Parathyroid adenoma (tissue), 2 donors: ENCODE measurements at regions not wholly inside any gene's neighbourhood (a gene's known extent, or its start where the extent isn't known, plus 50 kb on each side); places are given as distances from the start of the nearest gene placed in this dataset.

Experiments
- H2AFZ ChIP-seq: fragments of 300-600 bp; sonication (generic); one replicate; pipeline ENCODE4 v1.7.0; 2017; ENCODE audit warnings: antibody characterized with exemption, mild to moderate bottlenecking
- H3K27ac ChIP-seq: fragments of 300-600 bp; sonication (generic); one replicate; pipeline ENCODE4 v1.7.0; 2017
- H3K27me3 ChIP-seq: fragments of 300-600 bp; sonication (generic); one replicate; pipeline ENCODE4 v1.7.0; 2017; ENCODE audit warnings: low read length; ENCODE audit not compliant: control insufficient read depth, insufficient read depth
- H3K36me3 ChIP-seq: fragments of 300-600 bp; sonication (generic); one replicate; pipeline ENCODE4 v1.7.0; 2017; ENCODE audit warnings: low read length; ENCODE audit not compliant: control insufficient read depth, insufficient read depth
- H3K4me1 ChIP-seq: fragments of 300-600 bp; sonication (generic); one replicate; pipeline ENCODE4 v1.7.0; 2017; ENCODE audit warnings: control low read depth
- H3K4me2 ChIP-seq: fragments of 300-600 bp; sonication (generic); one replicate; pipeline ENCODE4 v1.7.0; 2017; ENCODE audit warnings: low read length
- H3K4me3 ChIP-seq: fragments of 300-600 bp; sonication (generic); one replicate; pipeline ENCODE4 v1.7.0; 2017; ENCODE audit warnings: low read depth, low read length
- H3K79me2 ChIP-seq: fragments of 300-600 bp; sonication (generic); one replicate; pipeline ENCODE4 v1.7.0; 2017; ENCODE audit warnings: control low read depth
- H3K9ac ChIP-seq: fragments of 300-600 bp; sonication (generic); one replicate; pipeline ENCODE4 v1.7.0; 2017; ENCODE audit warnings: mild to moderate bottlenecking
- H3K9me3 ChIP-seq: fragments of 300-600 bp; sonication (generic); one replicate; pipeline ENCODE4 v1.7.0; 2017; ENCODE audit warnings: low read length; ENCODE audit not compliant: control insufficient read depth
- TF ChIP-seq, protein P1 (sequence below): fragments of 300-600 bp; sonication (generic); IDR thresholded peaks from one replicate; pipeline ENCODE4 v1.7.0; 2017; ENCODE audit warnings: antibody characterized with exemption, mild to moderate bottlenecking
- donor health status: primary hyperparathyroidism.

DNA sequence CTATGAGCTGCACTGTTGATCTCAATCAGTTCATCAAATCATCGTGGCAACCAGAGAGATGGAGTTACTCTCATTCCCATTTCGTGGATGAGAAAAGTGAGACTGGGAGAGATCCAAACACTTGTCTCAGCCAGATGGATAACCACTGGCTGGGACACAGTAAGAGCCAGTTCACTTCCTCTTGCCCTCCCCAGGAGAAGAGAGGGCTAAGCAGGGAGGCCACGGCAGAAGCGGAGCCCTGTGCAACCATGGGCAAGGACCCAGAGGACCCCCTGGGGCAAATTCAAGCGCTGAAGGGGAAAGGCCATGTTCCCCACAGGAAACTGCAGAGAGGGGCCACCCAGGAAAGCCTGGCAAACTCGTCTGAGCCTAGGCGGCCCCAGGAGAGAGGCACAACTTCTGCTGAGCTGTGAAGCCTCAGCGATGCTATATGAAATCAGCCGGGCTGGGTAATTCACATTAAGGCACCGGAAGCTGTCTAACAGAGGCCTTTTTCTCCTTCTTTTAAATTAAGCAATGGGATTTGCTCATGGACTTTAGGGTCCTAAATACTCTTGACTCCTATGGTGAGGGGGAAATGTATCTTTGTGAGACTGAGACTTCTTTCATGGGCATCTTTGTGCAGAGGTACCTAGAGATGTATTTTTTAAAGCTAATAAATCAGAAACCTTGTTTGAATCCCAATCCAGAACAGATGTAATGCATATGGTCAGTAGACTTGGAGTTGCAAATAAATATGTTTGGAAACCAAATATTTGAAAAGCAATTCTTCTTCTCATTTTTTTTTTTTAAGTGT is 137.1 kb upstream of the SMIM23 start:
- TF ChIP-seq, protein P1, sequence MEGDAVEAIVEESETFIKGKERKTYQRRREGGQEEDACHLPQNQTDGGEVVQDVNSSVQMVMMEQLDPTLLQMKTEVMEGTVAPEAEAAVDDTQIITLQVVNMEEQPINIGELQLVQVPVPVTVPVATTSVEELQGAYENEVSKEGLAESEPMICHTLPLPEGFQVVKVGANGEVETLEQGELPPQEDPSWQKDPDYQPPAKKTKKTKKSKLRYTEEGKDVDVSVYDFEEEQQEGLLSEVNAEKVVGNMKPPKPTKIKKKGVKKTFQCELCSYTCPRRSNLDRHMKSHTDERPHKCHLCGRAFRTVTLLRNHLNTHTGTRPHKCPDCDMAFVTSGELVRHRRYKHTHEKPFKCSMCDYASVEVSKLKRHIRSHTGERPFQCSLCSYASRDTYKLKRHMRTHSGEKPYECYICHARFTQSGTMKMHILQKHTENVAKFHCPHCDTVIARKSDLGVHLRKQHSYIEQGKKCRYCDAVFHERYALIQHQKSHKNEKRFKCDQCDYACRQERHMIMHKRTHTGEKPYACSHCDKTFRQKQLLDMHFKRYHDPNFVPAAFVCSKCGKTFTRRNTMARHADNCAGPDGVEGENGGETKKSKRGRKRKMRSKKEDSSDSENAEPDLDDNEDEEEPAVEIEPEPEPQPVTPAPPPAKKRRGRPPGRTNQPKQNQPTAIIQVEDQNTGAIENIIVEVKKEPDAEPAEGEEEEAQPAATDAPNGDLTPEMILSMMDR, result no peak
- H3K27me3 ChIP-seq, result no peaks in the 10 kb centered on the region
- no peaks in the 10 kb centered on the region for H3K36me3 ChIP-seq
- no peaks in the 10 kb centered on the region for H3K79me2 ChIP-seq
- H3K9me3 ChIP-seq, result no peaks in the 10 kb centered on the region
- no peak overlapping the region for H3K4me2 ChIP-seq
- no peak overlapping the region for H3K4me3 ChIP-seq
- no peaks in the 10 kb centered on the region for H3K4me1 ChIP-seq
- H3K27ac ChIP-seq, result no peak overlapping the region
- no peak overlapping the region for H2AFZ ChIP-seq
- no peak overlapping the region for H3K9ac ChIP-seq

DNA sequence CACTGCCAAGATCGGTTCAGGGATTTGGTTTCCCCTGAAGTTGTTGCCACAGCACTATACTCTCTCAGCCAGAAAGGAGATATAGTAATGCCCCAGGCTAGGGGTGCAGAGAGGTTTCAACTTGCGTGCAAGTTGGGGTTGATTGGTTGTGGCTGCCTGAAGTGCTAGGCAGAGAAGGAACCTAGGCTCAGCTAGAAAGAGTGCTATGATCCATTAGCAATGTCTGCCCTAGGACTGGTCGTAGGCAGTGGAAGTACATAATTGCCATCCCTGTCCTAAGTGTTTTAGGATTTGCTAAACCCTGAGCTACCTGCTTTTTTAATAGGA is 136.6 kb upstream of the SMIM23 start:
- TF ChIP-seq, protein P1, result no peak
- no peaks in the 10 kb centered on the region for H3K79me2 ChIP-seq
- no peak overlapping the region for H3K27ac ChIP-seq
- no peak overlapping the region for H2AFZ ChIP-seq
- H3K9me3 ChIP-seq, result no peaks in the 10 kb centered on the region
- no peaks in the 10 kb centered on the region for H3K36me3 ChIP-seq
- no peak overlapping the region for H3K9ac ChIP-seq
- H3K27me3 ChIP-seq, result no peaks in the 10 kb centered on the region
- H3K4me3 ChIP-seq, result no peak overlapping the region
- no peaks in the 10 kb centered on the region for H3K4me1 ChIP-seq
- no peak overlapping the region for H3K4me2 ChIP-seq

DNA sequence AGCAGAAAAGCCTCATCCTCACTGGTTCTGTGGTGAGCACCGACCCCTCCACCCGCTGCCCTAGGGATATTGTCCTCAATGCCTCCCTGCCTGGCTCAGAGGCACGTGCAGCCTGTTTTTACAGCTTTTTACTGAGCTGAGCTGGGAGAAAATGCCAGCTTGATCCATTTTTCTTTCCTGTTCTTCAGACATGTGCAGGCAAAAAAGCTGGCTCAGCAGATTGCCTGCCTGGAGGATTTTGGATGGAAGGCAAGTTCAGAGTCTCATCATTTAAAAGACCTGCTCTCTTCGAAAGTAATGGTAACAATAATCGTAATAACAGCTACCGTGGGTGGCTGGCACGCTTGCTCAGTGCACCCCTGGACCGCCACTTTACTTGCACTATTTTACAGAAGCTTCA is 135.0 kb upstream of the SMIM23 start:
- no peaks in the 10 kb centered on the region for H3K9me3 ChIP-seq
- no peaks in the 10 kb centered on the region for H3K4me1 ChIP-seq
- no peaks in the 10 kb centered on the region for H3K27me3 ChIP-seq
- H3K79me2 ChIP-seq, result no peaks in the 10 kb centered on the region
- TF ChIP-seq, protein P1, result no peak
- no peak overlapping the region for H3K9ac ChIP-seq
- no peak overlapping the region for H3K27ac ChIP-seq
- no peak overlapping the region for H2AFZ ChIP-seq
- H3K36me3 ChIP-seq, result no peaks in the 10 kb centered on the region
- H3K4me2 ChIP-seq, result no peak overlapping the region
- H3K4me3 ChIP-seq, result no peak overlapping the region

DNA sequence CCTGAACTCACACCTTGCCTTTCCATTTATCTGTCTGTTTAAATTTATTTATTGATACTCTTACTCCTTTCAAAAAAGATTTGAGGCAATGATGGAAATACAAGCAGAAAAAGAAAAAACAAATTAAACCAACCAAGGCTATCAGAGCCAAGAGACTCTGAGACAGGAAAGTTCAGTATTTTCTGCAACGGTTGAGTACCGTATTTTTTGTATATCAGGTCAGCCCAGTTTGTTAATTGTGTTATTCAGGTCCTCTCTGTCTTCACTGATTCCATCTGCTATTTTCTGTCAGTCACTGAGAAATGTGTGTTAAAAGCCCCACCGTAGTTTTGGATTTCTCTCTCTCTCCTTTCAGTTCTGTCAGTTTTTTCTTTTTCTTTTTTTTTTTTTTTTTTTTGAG is 134.5 kb upstream of the SMIM23 start:
- Histone ChIP-seq H3K4me3 (no peak overlapping the region), H3K79me2 (no peaks in the 10 kb centered on the region), H3K36me3 (no peaks in the 10 kb centered on the region), H3K9ac (no peak overlapping the region), H3K27ac (no peak overlapping the region), H3K27me3 (no peaks in the 10 kb centered on the region), H3K4me1 (no peaks in the 10 kb centered on the region), H3K9me3 (no peaks in the 10 kb centered on the region), H2AFZ (no peak overlapping the region), H3K4me2 (no peak overlapping the region)
- TF ChIP-seq, protein P1, result no peak

DNA sequence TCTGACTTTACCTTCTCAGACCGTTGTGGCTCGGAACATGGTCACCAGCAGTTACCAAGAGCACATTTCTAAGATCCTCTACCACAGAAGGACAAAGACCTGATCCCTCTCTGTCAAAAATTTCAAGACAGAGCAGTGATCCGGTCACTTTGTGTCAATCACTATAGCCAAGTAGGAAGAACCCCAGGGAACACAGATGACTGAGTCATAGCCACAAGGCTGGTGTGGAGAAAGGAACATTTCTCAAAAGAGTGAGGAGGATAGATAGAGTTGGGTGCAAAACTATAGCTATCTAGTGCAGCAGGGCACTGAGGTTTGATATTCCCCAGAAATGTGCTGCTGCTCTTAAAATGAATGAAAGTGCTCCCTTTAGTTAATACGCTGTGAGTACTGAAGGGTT is 130.7 kb upstream of the SMIM23 start:
- no peak overlapping the region for H3K4me3 ChIP-seq
- no peaks in the 10 kb centered on the region for H3K9me3 ChIP-seq
- no peak overlapping the region for H3K4me2 ChIP-seq
- no peaks in the 10 kb centered on the region for H3K79me2 ChIP-seq
- TF ChIP-seq, protein P1, result no peak
- no peaks in the 10 kb centered on the region for H3K4me1 ChIP-seq
- no peak overlapping the region for H2AFZ ChIP-seq
- no peak overlapping the region for H3K9ac ChIP-seq
- H3K36me3 ChIP-seq, result no peaks in the 10 kb centered on the region
- no peaks in the 10 kb centered on the region for H3K27me3 ChIP-seq
- no peak overlapping the region for H3K27ac ChIP-seq
